ENCODE measurements at regions not wholly inside any gene's neighbourhood (a gene's known extent, or its start where the extent isn't known, plus 50 kb on each side); places are given as distances from the start of the nearest gene placed in this dataset.

- TF ChIP-seq POLR2A (IDR thresholded peaks at IDR 0.05; ENCODE audit: low read depth, low read length): no peak
- TF ChIP-seq CTCF (IDR thresholded peaks at IDR 0.05; ENCODE audit: extremely low read depth in 1 of 2, insufficient read depth in 1 of 2, low read depth in 1 of 2, low read length in 2 of 2): no peak
- TF ChIP-seq MYC (IDR thresholded peaks at IDR 0.05; ENCODE audit: low read depth, low read length): no peak
These were observed 403.1 kb upstream of the ZNF608 start for GRCh38 chr5:125149527-125149926.

Measured in endothelial cell of umbilical vein (primary cell).